Adrenal gland (tissue), 9 donors: ENCODE measurements at regions not wholly inside any gene's neighbourhood (a gene's known extent, or its start where the extent isn't known, plus 50 kb on each side); places are given as distances from the start of the nearest gene placed in this dataset.

ENCODE experiments used
- DNase-seq, 7 donors: peaks; one replicate each; pipeline ENCODE4 v3.0.0-alpha.2; 2019 to 2020
- H3K27ac ChIP-seq, 5 donors: fragments of 200-600 bp; sonication (generic) in 4 of 5; 1 replicate in 3 of 5; 2 replicates in 2 of 5; pipeline versions ENCODE4 v1.5.1 to v1.8.0; 2016 to 2020; ENCODE audit warnings: mild to moderate bottlenecking in 1 of 5
- H3K27me3 ChIP-seq: fragments of 200-600 bp; 2 replicates; pipeline ENCODE4 v1.8.0; 2021
- H3K36me3 ChIP-seq, 2 donors: fragments of 200-600 bp; replicated peaks in 1 of 2; 1 replicate in 1 of 2; 2 replicates in 1 of 2; pipeline versions ENCODE4 v1.5.1 to v1.8.0; 2018 to 2022
- H3K4me1 ChIP-seq, 2 donors: fragments of 200-600 bp; replicated peaks in 1 of 2; 1 replicate in 1 of 2; 2 replicates in 1 of 2; pipeline versions ENCODE4 v1.5.1 to v1.8.0; 2018 to 2021
- H3K4me3 ChIP-seq, 4 donors: fragments of 200-600 bp; sonication (generic) in 3 of 4; one replicate each; pipeline ENCODE4 v1.5.1; 2016 to 2018
- H3K9me3 ChIP-seq, 3 donors: fragments of 200-600 bp; sonication (generic) in 1 of 3; replicated peaks in 1 of 3; 1 replicate in 2 of 3; 2 replicates in 1 of 3; pipeline versions ENCODE4 v1.5.1 to v1.8.0; 2016 to 2021
- POLR2A ChIP-seq, 2 donors: fragments of 450-650 bp; IDR thresholded peaks; one replicate each; pipeline ENCODE4 v1.6.1; 2017; ENCODE audit warnings: antibody characterized with exemption in 2 of 2, mild to moderate bottlenecking in 2 of 2, moderate library complexity in 1 of 2
- WGBS, 4 donors: extraction: QIAGEN DNeasy Blood & Tissue Kit in 2 of 4; methylation state at CpG; one replicate each; pipeline versions ENCODE4 v1.1.5 to v1.1.7; 2013 to 2017; 5-methylcytosine and 5-hydroxymethylcytosine counted together
- intact Hi-C, 2 donors: fragments of 100-400 bp; cut with DNase I; formaldehyde crosslinking; loops; one replicate each; pipeline versions ENCODE4 v1.14.1 to v1.15.0; 2022 to 2023
- TF ChIP-seq, protein P1 (sequence below), 6 experiments: fragments of 450-650 bp in 4 of 6; fragments of 200-600 bp in 2 of 6; sonication (generic) in 1 of 6; IDR thresholded peaks; 1 replicate in 5 of 6; 2 replicates in 1 of 6; pipeline versions ENCODE4 v1.5.1 to v1.8.0; 2016 to 2021; ENCODE audit warnings: antibody characterized with exemption in 6 of 6, mild to moderate bottlenecking in 2 of 6, moderate library complexity in 1 of 6
- donor health status: healthy with polysubstance abuse.
- donor health status: Bipolar disorder and iron deficiency.
- donor health status: DM: yes; HTN: yes; CAD: no.
- donor health status: DM: no; HTN: no; CAD: no.
- donor health status: DM: no; HTN: no; CAD: no.

DNA sequence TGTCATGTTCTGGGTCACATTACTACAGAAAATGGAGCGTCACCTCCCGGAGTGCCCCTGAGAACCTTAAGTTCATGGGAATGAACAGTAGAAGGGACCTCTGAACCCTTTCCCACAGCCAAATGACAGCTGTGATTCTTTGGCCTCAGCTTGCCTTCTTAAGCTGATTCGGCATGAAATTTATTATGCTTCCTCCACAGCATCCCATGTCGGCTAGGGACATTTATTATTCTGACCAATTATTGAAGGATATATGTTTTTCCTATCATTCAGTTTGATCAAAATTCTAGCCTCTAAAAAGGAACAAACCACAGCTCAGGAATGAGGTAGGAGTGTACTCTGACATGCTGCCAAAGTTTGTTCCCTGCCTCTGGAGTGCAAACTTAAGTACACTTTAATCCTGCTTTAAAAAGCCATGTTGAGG lies 440.6 kb downstream of the CETN3 start:
- H3K9me3 ChIP-seq: no peaks in the 10 kb centered on the region
- H3K36me3 ChIP-seq: no peaks in the 10 kb centered on the region
- H3K4me3 ChIP-seq: no peak overlapping the region
- no peaks in the 10 kb centered on the region for H3K27me3 ChIP-seq
- 27 to 51% (median 42%) methylated on average over 4 of the region's 4 CpGs for WGBS, 4 donors
- H3K27ac ChIP-seq: no peak overlapping the region
- intact Hi-C loops: no loop called here
- DNase-seq: no peak
- TF ChIP-seq, protein P1, sequence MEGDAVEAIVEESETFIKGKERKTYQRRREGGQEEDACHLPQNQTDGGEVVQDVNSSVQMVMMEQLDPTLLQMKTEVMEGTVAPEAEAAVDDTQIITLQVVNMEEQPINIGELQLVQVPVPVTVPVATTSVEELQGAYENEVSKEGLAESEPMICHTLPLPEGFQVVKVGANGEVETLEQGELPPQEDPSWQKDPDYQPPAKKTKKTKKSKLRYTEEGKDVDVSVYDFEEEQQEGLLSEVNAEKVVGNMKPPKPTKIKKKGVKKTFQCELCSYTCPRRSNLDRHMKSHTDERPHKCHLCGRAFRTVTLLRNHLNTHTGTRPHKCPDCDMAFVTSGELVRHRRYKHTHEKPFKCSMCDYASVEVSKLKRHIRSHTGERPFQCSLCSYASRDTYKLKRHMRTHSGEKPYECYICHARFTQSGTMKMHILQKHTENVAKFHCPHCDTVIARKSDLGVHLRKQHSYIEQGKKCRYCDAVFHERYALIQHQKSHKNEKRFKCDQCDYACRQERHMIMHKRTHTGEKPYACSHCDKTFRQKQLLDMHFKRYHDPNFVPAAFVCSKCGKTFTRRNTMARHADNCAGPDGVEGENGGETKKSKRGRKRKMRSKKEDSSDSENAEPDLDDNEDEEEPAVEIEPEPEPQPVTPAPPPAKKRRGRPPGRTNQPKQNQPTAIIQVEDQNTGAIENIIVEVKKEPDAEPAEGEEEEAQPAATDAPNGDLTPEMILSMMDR (IDR thresholded peaks at IDR 0.05): no peak
- TF ChIP-seq POLR2A (IDR thresholded peaks at IDR 0.05): no peak
- no peaks in the 10 kb centered on the region for H3K4me1 ChIP-seq

DNA sequence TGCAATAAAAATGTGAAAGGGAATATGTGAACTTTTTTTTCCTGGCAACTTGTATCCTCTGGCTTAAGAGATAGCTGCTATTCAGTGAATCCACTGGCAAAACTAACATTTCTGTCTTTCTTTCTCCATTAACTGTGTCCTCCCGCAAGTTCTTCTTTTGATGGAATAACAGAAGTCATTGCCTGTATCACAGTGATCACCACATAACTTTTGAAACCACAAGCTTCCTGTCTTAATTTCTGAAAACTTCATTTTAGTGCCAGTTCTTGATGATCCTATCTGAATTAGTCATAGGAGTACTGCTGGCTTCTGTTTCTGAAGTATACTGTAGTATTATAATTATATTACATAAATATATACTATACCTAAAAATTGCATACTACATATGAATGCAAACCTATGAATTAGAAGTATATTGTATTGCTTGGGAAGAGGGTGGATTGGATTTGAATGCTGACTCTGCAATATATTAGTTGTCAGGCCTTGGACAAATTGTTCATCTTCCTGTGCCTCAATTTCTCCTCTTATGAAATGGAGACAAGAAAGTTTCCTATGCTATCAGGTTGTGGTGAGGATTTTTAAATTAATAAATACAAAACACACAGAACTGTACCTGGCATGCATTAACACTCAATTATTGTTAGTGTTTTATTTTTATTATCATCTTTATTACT lies 441.6 kb downstream of the CETN3 start:
- no peak for DNase-seq
- intact Hi-C loops: no loop called here
- Histone ChIP-seq H3K4me1 (no peaks in the 10 kb centered on the region), H3K27me3 (no peaks in the 10 kb centered on the region), H3K4me3 (no peak overlapping the region), H3K36me3 (no peaks in the 10 kb centered on the region), H3K27ac (no peak overlapping the region), H3K9me3 (no peaks in the 10 kb centered on the region)
- TF ChIP-seq, protein P1 (IDR thresholded peaks at IDR 0.05): no peak
- TF ChIP-seq POLR2A (IDR thresholded peaks at IDR 0.05): no peak
- 48 to 66% (median 58%) methylated on average over 1 of the region's 1 CpG for WGBS, 4 donors

DNA sequence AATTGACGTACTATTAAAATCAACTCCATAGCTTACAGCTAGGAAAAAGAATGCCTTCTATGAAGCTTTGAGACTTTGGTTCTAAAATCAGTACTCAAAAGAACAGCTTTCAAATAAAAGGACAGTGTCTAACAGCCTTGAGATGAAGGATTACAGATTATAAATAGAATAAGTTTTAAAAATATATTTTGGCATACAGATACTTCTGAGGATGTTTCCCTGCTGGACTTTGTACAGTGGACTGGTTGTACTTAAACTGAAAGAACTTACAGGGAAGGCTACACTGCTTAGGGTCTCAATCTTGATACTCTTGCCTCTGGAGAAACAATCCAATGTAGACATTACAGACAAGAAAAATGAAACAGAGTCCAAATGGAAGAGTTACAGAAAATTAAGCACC lies 452.7 kb downstream of the CETN3 start:
- no peak overlapping the region for H3K4me3 ChIP-seq
- intact Hi-C loops: no loop called here
- H3K36me3 ChIP-seq: no peaks in the 10 kb centered on the region
- no peaks in the 10 kb centered on the region for H3K27me3 ChIP-seq
- H3K27ac ChIP-seq: no peak overlapping the region
- no peaks in the 10 kb centered on the region for H3K4me1 ChIP-seq
- no peak for DNase-seq
- TF ChIP-seq POLR2A (IDR thresholded peaks at IDR 0.05): no peak
- TF ChIP-seq, protein P1 (IDR thresholded peaks at IDR 0.05): no peak
- H3K9me3 ChIP-seq: no peaks in the 10 kb centered on the region
- 51 to 73% (median 67%) methylated on average over 1 of the region's 1 CpG for WGBS, 4 donors

DNA sequence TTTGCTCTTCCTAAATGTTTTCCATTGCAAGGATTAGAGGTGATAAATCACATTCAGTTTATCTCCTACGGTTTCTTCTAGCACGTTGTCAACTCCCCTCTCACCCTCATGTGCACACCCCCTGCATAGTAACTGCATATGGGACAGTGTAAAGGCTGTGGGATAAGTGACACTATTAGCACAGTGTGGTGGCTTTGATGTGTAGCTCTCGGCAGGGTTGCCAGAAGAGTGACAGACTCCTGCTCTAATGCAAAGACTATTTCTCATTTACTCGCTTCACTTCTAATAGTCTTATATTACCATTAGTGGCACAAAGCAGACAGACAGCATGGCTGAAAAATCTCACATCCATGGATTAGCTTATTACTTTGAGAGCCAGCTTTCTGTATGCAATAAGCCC lies 454.6 kb downstream of the CETN3 start:
- H3K4me3 ChIP-seq: no peak overlapping the region
- no peaks in the 10 kb centered on the region for H3K9me3 ChIP-seq
- no peaks in the 10 kb centered on the region for H3K4me1 ChIP-seq
- WGBS, 4 donors: 75 to 82% (median 77%) methylated on average over 4 of the region's 4 CpGs
- no peak for DNase-seq
- no peaks in the 10 kb centered on the region for H3K36me3 ChIP-seq
- no peaks in the 10 kb centered on the region for H3K27me3 ChIP-seq
- no peak for TF ChIP-seq POLR2A (IDR thresholded peaks at IDR 0.05)
- TF ChIP-seq, protein P1 (IDR thresholded peaks at IDR 0.05): no peak
- intact Hi-C loops: no loop called here
- no peak overlapping the region for H3K27ac ChIP-seq
